ENCODE measurements at regions not wholly inside any gene's neighbourhood (a gene's known extent, or its start where the extent isn't known, plus 50 kb on each side); places are given as distances from the start of the nearest gene placed in this dataset.

DNA sequence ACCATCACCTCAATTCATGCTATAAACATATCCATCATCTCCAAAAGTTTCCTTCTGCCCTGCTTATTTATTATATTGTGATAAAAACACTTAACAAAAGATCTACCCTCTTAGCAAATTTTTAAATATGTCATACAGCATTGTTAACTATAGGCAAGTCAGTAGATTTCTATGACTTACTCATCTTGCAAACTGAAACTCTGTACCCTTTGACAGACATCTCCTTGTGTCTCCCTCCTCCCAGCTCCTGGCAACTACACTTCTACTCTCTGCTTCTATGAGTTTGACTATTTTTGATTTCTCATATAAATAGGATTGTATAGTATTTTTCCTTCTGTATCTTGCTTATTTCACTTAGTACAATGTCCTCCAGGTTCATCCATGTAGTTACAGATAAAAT lies 174.8 kb downstream of the TNFSF18 start:
- CTCF ChIA-PET = no interaction called here
- Histone ChIP-seq H3K4me3 (ENCODE audit: low read depth in 2 of 2, low read length in 1 of 2) (no peak overlapping the region), H3K27me3 (ENCODE audit: insufficient read depth) (no peaks in the 10 kb centered on the region), H3K9me2 (no peaks in the 10 kb centered on the region), H3K4me2 (no peak overlapping the region), H3F3A (replicated peaks; ENCODE audit: insufficient read depth) (peaks cover 4% of the 10 kb centered on the region), H3K36me3 (replicated peaks in 1 of 2; ENCODE audit: control insufficient read depth in 1 of 2, insufficient read depth in 2 of 2, low read length in 1 of 2) (no peaks in the 10 kb centered on the region), H3K27ac (ENCODE audit: low read depth in 2 of 2, low read length in 1 of 2) (no peak overlapping the region), H4K20me1 (ENCODE audit: insufficient read depth) (no peaks in the 10 kb centered on the region), H2AFZ (ENCODE audit: low read depth) (no peak overlapping the region), H3K9ac (no peak overlapping the region), H3K79me2 (ENCODE audit: insufficient read depth) (no peaks in the 10 kb centered on the region), H3K4me1 (ENCODE audit: control insufficient read depth in 1 of 2, insufficient read depth in 2 of 2, low read depth in 1 of 2, low read length in 1 of 2) (peaks cover 0 to 5% of the 10 kb centered on the region in 2 experiments; a peak in 1 of 4 replicates), H3K9me3 (no peaks in the 10 kb centered on the region; the same call in 1 of the 2 replicates)
- no peak for DNase-seq
- POLR2A ChIA-PET = no interaction called here
- TF ChIP-seq MXI1 (IDR thresholded peaks at IDR 0.05; ENCODE audit: low read depth, low read length) (no peak), YY1 (IDR thresholded peaks at IDR 0.05; ENCODE audit: low read depth) (no peak), EZH2phosphoT487 (IDR thresholded peaks at IDR 0.05; ENCODE audit: borderline replicate concordance, low read depth) (no peak), SIN3A (IDR thresholded peaks at IDR 0.05; ENCODE audit: borderline replicate concordance, low read depth, low read length) (no peak), TCF12 (IDR thresholded peaks at IDR 0.05) (no peak), JUND (IDR thresholded peaks at IDR 0.05) (no peak), TAF1 (IDR thresholded peaks at IDR 0.05; ENCODE audit: borderline replicate concordance, low read depth, low read length) (no peak), FOXJ3 (CRISPR knock-in tag; IDR thresholded peaks at IDR 0.05) (no peak), FOSL2 (IDR thresholded peaks at IDR 0.05; ENCODE audit: borderline replicate concordance, low read depth) (no peak), POLR2AphosphoS5 (IDR thresholded peaks at IDR 0.05; ENCODE audit: low read depth, low read length) (no peak), FOXM1 (IDR thresholded peaks at IDR 0.05; ENCODE audit: low read depth) (no peak), CHD2 (IDR thresholded peaks at IDR 0.05; ENCODE audit: low read length, partially characterized antibody) (no peak), RFX5 (IDR thresholded peaks at IDR 0.05; ENCODE audit: low read length) (no peak), RAD21 (IDR thresholded peaks at IDR 0.05; ENCODE audit: low read length) (no peak), RCOR1 (IDR thresholded peaks at IDR 0.05; ENCODE audit: low read length) (no peak), RXRA (IDR thresholded peaks at IDR 0.05; ENCODE audit: borderline replicate concordance, low read depth) (no peak)
- TF ChIP-seq, protein P1, sequence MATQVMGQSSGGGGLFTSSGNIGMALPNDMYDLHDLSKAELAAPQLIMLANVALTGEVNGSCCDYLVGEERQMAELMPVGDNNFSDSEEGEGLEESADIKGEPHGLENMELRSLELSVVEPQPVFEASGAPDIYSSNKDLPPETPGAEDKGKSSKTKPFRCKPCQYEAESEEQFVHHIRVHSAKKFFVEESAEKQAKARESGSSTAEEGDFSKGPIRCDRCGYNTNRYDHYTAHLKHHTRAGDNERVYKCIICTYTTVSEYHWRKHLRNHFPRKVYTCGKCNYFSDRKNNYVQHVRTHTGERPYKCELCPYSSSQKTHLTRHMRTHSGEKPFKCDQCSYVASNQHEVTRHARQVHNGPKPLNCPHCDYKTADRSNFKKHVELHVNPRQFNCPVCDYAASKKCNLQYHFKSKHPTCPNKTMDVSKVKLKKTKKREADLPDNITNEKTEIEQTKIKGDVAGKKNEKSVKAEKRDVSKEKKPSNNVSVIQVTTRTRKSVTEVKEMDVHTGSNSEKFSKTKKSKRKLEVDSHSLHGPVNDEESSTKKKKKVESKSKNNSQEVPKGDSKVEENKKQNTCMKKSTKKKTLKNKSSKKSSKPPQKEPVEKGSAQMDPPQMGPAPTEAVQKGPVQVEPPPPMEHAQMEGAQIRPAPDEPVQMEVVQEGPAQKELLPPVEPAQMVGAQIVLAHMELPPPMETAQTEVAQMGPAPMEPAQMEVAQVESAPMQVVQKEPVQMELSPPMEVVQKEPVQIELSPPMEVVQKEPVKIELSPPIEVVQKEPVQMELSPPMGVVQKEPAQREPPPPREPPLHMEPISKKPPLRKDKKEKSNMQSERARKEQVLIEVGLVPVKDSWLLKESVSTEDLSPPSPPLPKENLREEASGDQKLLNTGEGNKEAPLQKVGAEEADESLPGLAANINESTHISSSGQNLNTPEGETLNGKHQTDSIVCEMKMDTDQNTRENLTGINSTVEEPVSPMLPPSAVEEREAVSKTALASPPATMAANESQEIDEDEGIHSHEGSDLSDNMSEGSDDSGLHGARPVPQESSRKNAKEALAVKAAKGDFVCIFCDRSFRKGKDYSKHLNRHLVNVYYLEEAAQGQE (IDR thresholded peaks at IDR 0.05; ENCODE audit: low read depth, low read length) = no peak

- Histone ChIP-seq H2AFZ (ENCODE audit: low read depth) (no peak overlapping the region; the same call in 1 of the 2 replicates), H3K79me2 (ENCODE audit: insufficient read depth) (no peaks in the 10 kb centered on the region), H3K4me2 (no peak overlapping the region), H3K36me3 (replicated peaks in 1 of 2; ENCODE audit: control insufficient read depth in 1 of 2, insufficient read depth in 2 of 2, low read length in 1 of 2) (no peaks in the 10 kb centered on the region), H3K27me3 (ENCODE audit: insufficient read depth) (no peaks in the 10 kb centered on the region), H3K9me3 (no peaks in the 10 kb centered on the region; the same call in 1 of the 2 replicates), H4K20me1 (ENCODE audit: insufficient read depth) (no peaks in the 10 kb centered on the region), H3K27ac (ENCODE audit: low read depth in 2 of 2, low read length in 1 of 2) (no peak overlapping the region), H3K9me2 (no peaks in the 10 kb centered on the region), H3F3A (replicated peaks; ENCODE audit: insufficient read depth) (no peaks in the 10 kb centered on the region), H3K4me1 (ENCODE audit: control insufficient read depth in 1 of 2, insufficient read depth in 2 of 2, low read depth in 1 of 2, low read length in 1 of 2) (peaks cover 2 to 8% of the 10 kb centered on the region in 2 experiments; a peak in 3 of 4 replicates), H3K9ac (no peak overlapping the region), H3K4me3 (ENCODE audit: low read depth in 2 of 2, low read length in 1 of 2) (no peak overlapping the region)
- ChIA-PET CTCF (no interaction called here), POLR2A (no interaction called here)
- no peak for DNase-seq
- TF ChIP-seq, protein P1 (IDR thresholded peaks at IDR 0.05; ENCODE audit: low read depth, low read length) = no peak
- TF ChIP-seq NFIC (IDR thresholded peaks at IDR 0.05; ENCODE audit: borderline replicate concordance) (no peak), RFX5 (IDR thresholded peaks at IDR 0.05; ENCODE audit: low read length) (no peak), FOXJ3 (CRISPR knock-in tag; IDR thresholded peaks at IDR 0.05) (no peak), RCOR1 (IDR thresholded peaks at IDR 0.05; ENCODE audit: low read length) (no peak), ELF1 (IDR thresholded peaks at IDR 0.05) (no peak), GABPA (IDR thresholded peaks at IDR 0.05; ENCODE audit: low read depth) (no peak), SIN3A (IDR thresholded peaks at IDR 0.05; ENCODE audit: borderline replicate concordance, low read depth, low read length) (no peak), CTCF (IDR thresholded peaks at IDR 0.05) (no peak), MEF2A (IDR thresholded peaks at IDR 0.05; ENCODE audit: borderline replicate concordance, low read depth) (no peak)
Measured at GRCh38 chr1:172882385-172882784, 168.4 kb downstream of the TNFSF18 start.

Measured in SK-N-SH (cell line).